MM.1S (cell line): ENCODE measurements at regions not wholly inside any gene's neighbourhood (a gene's known extent, or its start where the extent isn't known, plus 50 kb on each side); places are given as distances from the start of the nearest gene placed in this dataset.

Experiments
- DNase-seq: peaks from one replicate; pipeline ENCODE4 v3.0.0-alpha.2; 2015
- H2AFZ ChIP-seq: fragments of 300-600 bp; sonication (generic); 2 replicates; pipeline ENCODE4 v1.6.0; 2016; ENCODE audit warnings: antibody characterized with exemption, low read length
- H3F3A ChIP-seq: fragments of 300-600 bp; sonication (generic); 2 replicates; pipeline ENCODE4 v1.6.1; 2016; ENCODE audit warnings: mild to moderate bottlenecking, antibody characterized with exemption, low read length, moderate library complexity, mixed read lengths; ENCODE audit not compliant: insufficient read depth
- H3K27ac ChIP-seq: fragments of 300-600 bp; sonication (generic); 2 replicates; pipeline ENCODE4 v1.5.1; 2016; ENCODE audit warnings: mild to moderate bottlenecking, low read length
- H3K27me3 ChIP-seq: fragments of 300-600 bp; sonication (generic); replicated peaks from 2 replicates; pipeline ENCODE4 v1.6.0; 2016; ENCODE audit warnings: low read length; ENCODE audit not compliant: insufficient read depth
- H3K36me3 ChIP-seq: fragments of 300-600 bp; sonication (generic); replicated peaks from 2 replicates; pipeline ENCODE4 v1.6.1; 2016; ENCODE audit warnings: mild to moderate bottlenecking, low read length, mixed read lengths; ENCODE audit not compliant: insufficient read depth
- H3K4me1 ChIP-seq: fragments of 300-600 bp; sonication (generic); 2 replicates; pipeline ENCODE4 v1.6.1; 2016; ENCODE audit warnings: low read length, mixed read lengths
- H3K4me2 ChIP-seq: fragments of 300-600 bp; sonication (generic); 2 replicates; pipeline ENCODE4 v1.6.0; 2016; ENCODE audit warnings: low read depth, low read length
- H3K4me3 ChIP-seq: fragments of 300-600 bp; sonication (generic); 2 replicates; pipeline ENCODE4 v1.5.1; 2016; ENCODE audit warnings: low read length, mixed read lengths
- H3K79me2 ChIP-seq: fragments of 300-600 bp; sonication (generic); 2 replicates; pipeline ENCODE4 v1.6.1; 2016; ENCODE audit warnings: mixed run types, low read length, mixed read lengths
- H3K9ac ChIP-seq: fragments of 300-600 bp; sonication (generic); 2 replicates; pipeline ENCODE4 v1.6.1; 2016; ENCODE audit warnings: low read length, mixed read lengths
- H3K9me2 ChIP-seq: fragments of 300-600 bp; sonication (generic); replicated peaks from 2 replicates; pipeline ENCODE4 v1.6.1; 2016; ENCODE audit warnings: mild to moderate bottlenecking, low read length, mixed read lengths; ENCODE audit not compliant: insufficient read depth
- H3K9me3 ChIP-seq: fragments of 300-600 bp; sonication (generic); replicated peaks from 2 replicates; pipeline ENCODE4 v1.6.1; 2016; ENCODE audit warnings: mild to moderate bottlenecking, low read length, mixed read lengths; ENCODE audit not compliant: insufficient read depth
- H4K20me1 ChIP-seq: fragments of 300-600 bp; sonication (generic); 2 replicates; pipeline ENCODE4 v1.6.1; 2016; ENCODE audit warnings: mild to moderate bottlenecking, low read length, moderate library complexity, mixed read lengths; ENCODE audit not compliant: insufficient read depth
- CTCF ChIP-seq: fragments of 300-600 bp; sonication (generic); IDR thresholded peaks from 2 replicates; pipeline ENCODE4 v1.5.1; 2016; ENCODE audit warnings: antibody characterized with exemption, low read length, mixed read lengths
- EZH2 ChIP-seq: fragments of 300-600 bp; sonication (generic); optimal IDR thresholded peaks from 2 replicates; pipeline ENCODE3; 2017; ENCODE audit warnings: low read depth, mild to moderate bottlenecking, antibody characterized with exemption, low read length, mixed read lengths
- EZH2phosphoT487 ChIP-seq: fragments of 300-600 bp; sonication (generic); IDR thresholded peaks from 2 replicates; pipeline ENCODE4 v1.6.1; 2018; ENCODE audit warnings: antibody characterized with exemption, low read length

DNA sequence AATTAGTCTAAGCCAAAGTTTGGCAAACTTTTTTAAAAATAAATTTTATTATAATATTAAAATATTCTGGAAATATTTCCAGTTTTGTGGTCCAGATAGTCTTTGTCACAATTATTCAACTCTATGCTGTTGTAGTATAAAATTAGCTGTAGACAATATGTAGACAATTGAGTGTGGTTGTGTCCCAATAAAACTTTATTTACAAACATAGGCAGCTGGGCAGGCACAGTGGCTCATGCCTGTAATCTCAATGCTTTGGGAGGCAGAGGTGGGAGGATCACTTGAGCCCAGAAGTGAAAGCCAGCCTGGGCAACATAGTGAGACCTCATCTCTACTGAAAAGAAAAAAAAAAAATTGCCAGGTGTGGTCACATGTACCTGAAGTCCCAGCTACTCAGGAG is 150.5 kb upstream of the EPB41L4A start:
- Histone ChIP-seq H3K27me3 (no peaks in the 10 kb centered on the region), H4K20me1 (no peaks in the 10 kb centered on the region), H3K27ac (no peak overlapping the region), H3K9me2 (no peaks in the 10 kb centered on the region), H3K4me3 (no peak overlapping the region), H3K36me3 (no peaks in the 10 kb centered on the region), H3K4me2 (no peak overlapping the region), H3K79me2 (no peaks in the 10 kb centered on the region), H3K4me1 (no peaks in the 10 kb centered on the region), H2AFZ (no peak overlapping the region), H3K9ac (no peak overlapping the region), H3K9me3 (no peaks in the 10 kb centered on the region), H3F3A (no peaks in the 10 kb centered on the region)
- no peak for TF ChIP-seq CTCF
- no peak for TF ChIP-seq EZH2
- TF ChIP-seq EZH2phosphoT487: no peak
- DNase-seq: no peak

DNA sequence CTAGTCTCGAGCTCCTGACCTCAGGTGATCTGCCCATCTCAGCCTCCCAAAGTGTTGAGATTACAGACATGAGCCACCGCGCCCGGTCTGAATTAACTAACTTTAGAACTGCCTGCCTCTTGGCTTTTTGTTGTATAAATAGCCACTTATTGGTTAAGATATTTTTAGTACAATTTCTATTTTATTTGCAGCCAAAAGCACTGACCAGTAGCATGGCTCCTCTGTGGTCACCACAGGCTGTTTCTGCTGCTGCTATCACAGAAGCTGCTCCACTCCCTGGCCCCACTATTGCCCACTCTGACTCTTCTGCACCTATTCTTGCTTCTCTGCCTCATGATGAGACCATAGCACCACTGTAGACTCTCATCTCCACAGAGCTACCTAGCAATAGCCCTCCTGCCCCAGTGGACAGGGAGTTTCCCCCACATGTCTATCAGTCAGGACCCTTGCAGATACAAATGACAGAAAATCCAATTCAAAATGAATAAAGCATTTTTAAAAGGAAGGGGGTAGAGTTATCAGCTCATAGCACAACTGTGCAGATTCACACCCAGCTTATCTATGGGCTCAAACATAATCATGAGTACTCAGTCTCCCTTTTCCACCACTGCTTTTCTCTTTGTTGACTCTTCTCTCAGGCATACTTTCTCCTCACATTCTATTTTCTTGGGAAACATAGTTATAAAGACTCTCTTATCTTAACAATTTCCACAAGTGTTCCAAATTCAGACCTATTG is 151.8 kb upstream of the EPB41L4A start:
- no peaks in the 10 kb centered on the region for H3K27me3 ChIP-seq
- H4K20me1 ChIP-seq: no peaks in the 10 kb centered on the region
- H3K9me3 ChIP-seq: no peaks in the 10 kb centered on the region
- H3K4me3 ChIP-seq: no peak overlapping the region
- H3F3A ChIP-seq: no peaks in the 10 kb centered on the region
- no peak overlapping the region for H2AFZ ChIP-seq
- H3K9ac ChIP-seq: no peak overlapping the region
- no peaks in the 10 kb centered on the region for H3K79me2 ChIP-seq
- DNase-seq: no peak
- TF ChIP-seq CTCF (no peak), EZH2phosphoT487 (no peak), EZH2 (no peak)
- H3K4me2 ChIP-seq: no peak overlapping the region
- no peaks in the 10 kb centered on the region for H3K4me1 ChIP-seq
- no peaks in the 10 kb centered on the region for H3K9me2 ChIP-seq
- no peaks in the 10 kb centered on the region for H3K36me3 ChIP-seq
- H3K27ac ChIP-seq: no peak overlapping the region

GRCh38 chr5:112573441-112573840 is 154.4 kb upstream of the EPB41L4A start:
- H3K4me1 ChIP-seq: no peaks in the 10 kb centered on the region
- no peak overlapping the region for H2AFZ ChIP-seq
- H4K20me1 ChIP-seq: no peaks in the 10 kb centered on the region

More at GRCh38 chr5:112573441-112573840, 154.4 kb upstream of the EPB41L4A start:
- no peak overlapping the region for H3K4me2 ChIP-seq
- H3K27me3 ChIP-seq: no peaks in the 10 kb centered on the region
- H3F3A ChIP-seq: no peaks in the 10 kb centered on the region
- no peaks in the 10 kb centered on the region for H3K36me3 ChIP-seq
- TF ChIP-seq EZH2: no peak
- TF ChIP-seq CTCF: no peak
- no peak for TF ChIP-seq EZH2phosphoT487
- no peaks in the 10 kb centered on the region for H3K9me2 ChIP-seq
- no peak overlapping the region for H3K9ac ChIP-seq
- no peak overlapping the region for H3K4me3 ChIP-seq
- H3K9me3 ChIP-seq: no peaks in the 10 kb centered on the region
- H3K27ac ChIP-seq: no peak overlapping the region
- DNase-seq: no peak
- no peaks in the 10 kb centered on the region for H3K79me2 ChIP-seq
